Esophagus squamous epithelium (tissue), 4 donors: ENCODE measurements at regions not wholly inside any gene's neighbourhood (a gene's known extent, or its start where the extent isn't known, plus 50 kb on each side); places are given as distances from the start of the nearest gene placed in this dataset.

ENCODE experiments used
- POLR2A ChIP-seq, 4 donors: fragments of 450-650 bp; IDR thresholded peaks; one replicate each; pipeline ENCODE4 v1.6.1; 2017; ENCODE audit warnings: antibody characterized with exemption in 4 of 4, mild to moderate bottlenecking in 4 of 4, moderate library complexity in 3 of 4
- TF ChIP-seq, protein P1 (sequence below), 6 experiments: fragments of 450-650 bp in 4 of 6; fragments of 200-600 bp in 2 of 6; sonication (generic) in 2 of 6; IDR thresholded peaks; one replicate each; pipeline ENCODE4 v1.5.1; 2016 to 2019; ENCODE audit warnings: antibody characterized with exemption in 6 of 6, mild to moderate bottlenecking in 4 of 6, moderate library complexity in 4 of 6

DNA sequence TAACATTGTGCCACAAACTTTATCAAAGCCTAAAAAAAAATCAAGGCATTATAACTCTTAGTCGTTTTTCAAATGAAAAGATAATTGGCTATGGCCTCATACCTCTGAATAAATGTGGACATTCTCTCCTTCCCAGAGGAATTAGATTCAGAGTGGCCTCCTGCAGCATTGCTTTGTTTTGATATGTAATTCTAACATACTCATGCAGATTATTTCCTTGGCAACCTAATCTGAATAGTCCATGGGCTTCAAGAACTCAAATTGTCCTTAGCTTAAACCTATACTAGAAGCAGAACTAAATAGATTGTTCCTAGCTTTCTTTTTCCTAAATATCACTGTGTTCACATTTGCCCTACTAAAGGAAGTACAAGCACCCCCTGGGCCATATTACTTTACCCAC is 1146.9 kb downstream of the OLFM4 start:
- TF ChIP-seq, protein P1, sequence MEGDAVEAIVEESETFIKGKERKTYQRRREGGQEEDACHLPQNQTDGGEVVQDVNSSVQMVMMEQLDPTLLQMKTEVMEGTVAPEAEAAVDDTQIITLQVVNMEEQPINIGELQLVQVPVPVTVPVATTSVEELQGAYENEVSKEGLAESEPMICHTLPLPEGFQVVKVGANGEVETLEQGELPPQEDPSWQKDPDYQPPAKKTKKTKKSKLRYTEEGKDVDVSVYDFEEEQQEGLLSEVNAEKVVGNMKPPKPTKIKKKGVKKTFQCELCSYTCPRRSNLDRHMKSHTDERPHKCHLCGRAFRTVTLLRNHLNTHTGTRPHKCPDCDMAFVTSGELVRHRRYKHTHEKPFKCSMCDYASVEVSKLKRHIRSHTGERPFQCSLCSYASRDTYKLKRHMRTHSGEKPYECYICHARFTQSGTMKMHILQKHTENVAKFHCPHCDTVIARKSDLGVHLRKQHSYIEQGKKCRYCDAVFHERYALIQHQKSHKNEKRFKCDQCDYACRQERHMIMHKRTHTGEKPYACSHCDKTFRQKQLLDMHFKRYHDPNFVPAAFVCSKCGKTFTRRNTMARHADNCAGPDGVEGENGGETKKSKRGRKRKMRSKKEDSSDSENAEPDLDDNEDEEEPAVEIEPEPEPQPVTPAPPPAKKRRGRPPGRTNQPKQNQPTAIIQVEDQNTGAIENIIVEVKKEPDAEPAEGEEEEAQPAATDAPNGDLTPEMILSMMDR (IDR thresholded peaks at IDR 0.05), result no peak
- no peak for TF ChIP-seq POLR2A (IDR thresholded peaks at IDR 0.05)
